RPMI7951 (cell line): ENCODE measurements at regions not wholly inside any gene's neighbourhood (a gene's known extent, or its start where the extent isn't known, plus 50 kb on each side); places are given as distances from the start of the nearest gene placed in this dataset.
A peak's percentile ranks its signal among the peaks of the same experiment; 100 is the strongest.

ENCODE experiments used
- DNase-seq: peaks from one replicate; pipeline ENCODE4 v3.0.0-alpha.2; 2012; ENCODE audit warnings: low read depth

DNA sequence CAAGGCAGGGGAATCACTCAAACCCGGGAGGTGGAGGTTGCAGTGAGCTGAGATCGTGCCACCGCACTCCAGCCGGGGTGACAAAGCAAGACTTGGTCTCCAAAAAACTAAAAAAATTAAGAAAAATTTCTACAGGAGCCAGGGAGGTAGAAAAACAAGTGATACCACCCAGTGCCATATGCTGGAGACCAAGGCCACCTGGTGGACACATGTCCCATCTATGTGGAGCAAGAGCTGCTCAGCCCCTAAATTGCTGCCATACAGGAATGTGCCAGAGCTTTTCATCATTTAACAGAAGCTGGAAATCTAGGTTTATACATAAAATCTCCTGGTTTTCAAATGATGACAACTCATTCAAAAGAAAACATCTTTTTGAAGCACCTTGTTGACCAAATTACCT is 61.4 kb upstream of the ELK3 start:
- peak; percentile 23 for DNase-seq

DNA sequence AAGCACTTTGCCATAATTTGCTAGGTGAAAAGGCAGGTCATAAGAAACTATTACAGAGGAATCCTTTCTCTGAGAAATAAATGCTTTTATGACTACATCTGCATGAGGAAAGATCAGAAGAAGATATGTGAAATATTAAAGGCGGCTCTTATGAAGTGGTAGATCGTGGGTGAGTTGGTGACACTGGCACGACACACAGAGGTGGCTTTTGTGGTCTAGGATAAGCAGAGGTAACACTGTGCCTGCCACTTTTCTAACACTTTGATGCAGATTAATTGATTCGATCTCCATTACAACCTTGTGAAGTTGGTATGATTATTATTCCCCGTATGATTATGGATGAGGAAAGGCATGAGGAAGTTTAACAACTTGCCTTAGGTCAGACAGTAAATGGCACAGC is 60.0 kb upstream of the ELK3 start:
- DNase-seq: no peak

DNA sequence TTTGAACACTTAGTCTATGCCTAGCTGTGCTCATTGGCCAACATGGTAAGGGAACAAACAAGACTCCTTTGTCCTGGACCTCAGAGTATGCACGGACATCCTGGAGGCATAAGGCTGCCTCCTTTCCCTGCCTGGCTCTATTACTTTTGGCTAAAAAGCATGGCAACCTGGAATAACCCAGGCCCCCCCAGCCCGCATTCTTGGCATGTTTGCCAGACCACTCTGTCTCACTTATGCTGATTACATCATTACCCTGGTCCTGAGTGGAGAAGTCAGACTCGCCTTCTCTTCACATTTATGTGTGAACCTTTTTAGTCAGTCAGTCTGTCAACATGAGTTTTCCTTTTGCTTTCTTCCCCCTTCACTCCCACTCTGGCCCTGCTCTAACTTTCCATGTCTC is 58.0 kb upstream of the ELK3 start:
- peak; percentile 81 for DNase-seq

DNA sequence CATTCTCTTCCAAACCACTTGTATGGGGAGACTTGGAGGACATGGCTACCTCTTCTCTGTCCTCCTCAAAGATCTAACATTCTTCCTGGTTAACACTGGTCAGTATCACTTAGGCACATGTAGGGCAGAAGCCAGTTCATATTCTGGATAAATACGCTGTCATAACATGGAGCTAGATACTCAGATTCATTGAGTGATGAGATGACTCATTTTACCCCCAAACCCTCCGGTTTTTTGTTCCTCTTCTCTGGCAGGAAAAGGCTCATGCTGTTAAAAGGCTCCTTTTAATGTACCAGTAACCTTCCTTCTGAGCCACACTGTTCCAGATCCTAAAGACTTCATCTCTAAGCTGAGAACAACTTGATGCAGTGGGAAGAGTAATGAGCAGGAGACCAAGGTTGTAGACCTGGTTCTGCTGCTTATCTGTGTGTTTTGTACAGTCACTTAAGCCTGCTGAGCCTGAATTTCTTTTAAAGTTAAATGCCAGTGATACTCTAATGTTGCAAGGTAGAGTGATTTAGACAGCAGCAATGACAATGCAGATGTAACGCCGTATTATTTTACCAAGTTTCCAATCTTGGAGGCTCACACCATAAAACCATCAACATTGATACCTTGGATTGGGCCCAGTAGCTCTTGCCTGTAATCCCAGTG is 57.3 kb upstream of the ELK3 start:
- DNase-seq: peak; percentile 50

DNA sequence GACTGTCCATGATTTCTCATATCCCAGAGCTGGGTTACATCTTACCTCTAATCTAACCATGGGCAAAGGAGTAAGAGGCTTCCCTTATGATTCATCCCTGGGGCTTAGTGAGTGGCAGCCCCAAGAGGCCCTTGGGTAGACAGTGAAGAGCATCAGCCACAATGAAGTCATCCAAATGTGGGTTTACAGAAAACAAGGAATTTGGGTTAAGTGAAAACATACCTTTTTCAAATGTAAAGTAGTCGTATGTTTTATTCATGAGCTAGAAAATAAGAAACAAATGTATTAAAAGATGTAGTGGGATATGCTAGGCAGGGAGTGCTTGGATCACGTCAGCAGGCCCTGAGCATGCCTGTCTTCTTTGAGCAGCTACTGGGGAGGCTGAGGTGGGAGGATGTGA is 54.0 kb upstream of the ELK3 start:
- DNase-seq: peak; percentile 83

DNA sequence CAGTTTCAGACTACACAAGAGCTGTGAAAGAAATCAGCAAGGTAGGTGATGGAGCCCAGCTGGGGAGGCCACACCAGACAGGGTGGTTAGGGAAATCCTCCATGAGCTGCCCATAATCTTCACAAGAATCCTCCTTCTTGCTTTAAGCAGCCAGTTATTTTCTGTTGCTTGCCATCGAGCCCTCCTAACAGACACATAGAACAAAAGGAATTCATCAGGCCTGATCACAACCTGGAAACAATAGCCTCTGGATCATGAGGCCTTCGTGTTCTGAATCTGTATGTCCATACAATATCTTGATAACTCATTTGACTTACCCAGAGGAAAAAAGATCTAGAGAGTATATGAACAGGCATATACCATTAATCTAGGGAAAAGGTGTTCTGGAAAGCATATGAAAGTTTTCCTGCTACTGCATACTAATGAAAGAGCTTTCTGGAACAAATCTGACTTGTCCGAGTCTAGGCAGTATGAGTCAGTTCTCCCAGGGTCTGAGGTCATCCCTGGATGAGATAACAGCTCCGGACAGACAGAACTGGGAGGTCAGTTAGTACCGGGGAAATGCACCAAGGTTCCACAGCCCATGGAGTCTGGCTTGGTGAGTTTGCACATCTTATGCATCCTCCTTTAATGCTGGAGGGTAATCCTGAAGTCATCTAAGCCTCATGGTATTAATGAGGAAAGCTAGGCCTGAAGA is 52.8 kb upstream of the ELK3 start:
- peak; percentile 76 for DNase-seq

DNA sequence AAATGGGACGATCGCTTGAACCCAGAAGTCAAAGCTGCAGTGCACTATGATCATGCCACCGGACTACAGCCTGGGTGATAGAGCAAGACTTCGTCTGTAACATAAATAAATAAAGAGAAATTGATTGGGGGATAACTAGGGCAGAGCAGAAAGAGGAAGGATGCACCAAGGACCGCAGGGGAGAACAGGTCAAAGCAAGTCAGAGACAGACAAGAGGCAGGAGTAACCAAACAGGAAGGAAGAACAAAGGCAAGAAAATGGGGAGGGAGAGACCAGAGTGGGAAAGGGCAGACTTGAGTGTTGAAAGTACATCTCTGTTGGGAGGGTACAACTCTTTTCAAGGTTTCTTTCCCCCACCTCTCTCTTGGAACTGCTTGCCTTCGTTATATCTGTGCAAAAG is 50.8 kb upstream of the ELK3 start:
- no peak for DNase-seq

DNA sequence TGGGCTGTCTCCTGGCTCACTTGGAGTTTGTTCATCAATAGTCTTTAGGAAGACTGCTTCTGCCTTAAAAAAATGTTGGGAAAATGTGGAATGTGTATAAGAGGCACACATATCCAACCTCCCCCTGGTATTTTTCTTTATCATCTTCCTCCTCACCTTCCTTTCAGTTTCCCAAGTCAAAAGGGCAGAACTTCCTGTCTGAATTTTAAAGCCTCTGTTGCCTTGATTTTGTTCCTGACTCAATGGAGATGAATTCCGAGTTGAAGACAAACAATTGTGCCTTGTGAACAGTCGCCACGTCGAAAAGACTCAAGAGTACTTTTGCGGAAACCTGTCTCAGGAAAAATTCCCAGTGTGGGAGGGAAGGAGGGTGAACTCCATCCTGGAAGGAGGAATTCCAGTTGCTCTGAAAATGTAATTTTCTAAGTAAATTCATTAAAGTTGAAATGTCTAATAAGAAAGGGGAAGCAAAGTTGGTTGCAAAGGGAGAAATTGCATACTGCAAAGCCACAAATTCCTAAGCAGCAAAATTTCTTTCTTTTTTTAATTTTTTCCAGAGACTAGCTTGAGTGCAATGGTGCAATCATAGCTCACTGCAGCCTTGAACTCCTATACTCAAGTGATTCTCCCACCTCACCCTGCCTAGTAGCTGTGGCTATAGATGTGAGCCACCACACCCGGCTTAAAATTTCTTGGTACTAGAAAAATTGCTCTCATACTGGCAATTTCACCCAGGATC is 50.2 kb upstream of the ELK3 start:
- no peak for DNase-seq
